ENCODE measurements at regions not wholly inside any gene's neighbourhood (a gene's known extent, or its start where the extent isn't known, plus 50 kb on each side); places are given as distances from the start of the nearest gene placed in this dataset.

- Histone ChIP-seq H3K4me2 (ENCODE audit: low read length) (no peak overlapping the region), H3K79me2 (ENCODE audit: control insufficient read depth, insufficient read depth, low read length) (no peaks in the 10 kb centered on the region), H4K5ac (ENCODE audit: low read length) (no peak overlapping the region), H3K36me3 (ENCODE audit: control insufficient read depth, insufficient read depth, low read length) (no peaks in the 10 kb centered on the region), H2BK120ac (ENCODE audit: low read depth, low read length) (no peak overlapping the region), H3K9ac (ENCODE audit: low read length) (no peak overlapping the region), H3K27me3 (ENCODE audit: insufficient read depth, low read length, poor library complexity) (no peaks in the 10 kb centered on the region), H4K8ac (ENCODE audit: low read depth, low read length) (no peak overlapping the region), H2BK5ac (ENCODE audit: low read length) (no peak overlapping the region), H3K4me1 (ENCODE audit: control insufficient read depth, low read depth, low read length) (no peaks in the 10 kb centered on the region), H2AK5ac (ENCODE audit: low read length) (no peak overlapping the region), H3K27ac (ENCODE audit: low read depth, low read length) (no peak overlapping the region), H3K4ac (ENCODE audit: low read depth, low read length) (no peak overlapping the region), H3K23ac (ENCODE audit: low read length) (no peak overlapping the region), H3K4me3 (ENCODE audit: low read length) (no peak overlapping the region), H3K56ac (ENCODE audit: low read length) (no peak overlapping the region), H3K79me1 (ENCODE audit: low read length) (no peaks in the 10 kb centered on the region), H3K18ac (ENCODE audit: low read length) (no peak overlapping the region), H2BK15ac (replicated peaks; ENCODE audit: low read depth) (no peak overlapping the region)
- no CpG with 5 or more reads among the region's 4 CpGs for WGBS (ENCODE audit: extremely low coverage, insufficient coverage, low lambda C conversion rate)
- no peak for DNase-seq
These were observed 60.2 kb upstream of the HMGXB4 start for GRCh38 chr22:35197071-35197470.

GRCh38 chr22:35197886-35198285 lies 59.4 kb upstream of the HMGXB4 start:
- Histone ChIP-seq H3K4ac (ENCODE audit: low read depth, low read length) (no peak overlapping the region), H4K8ac (ENCODE audit: low read depth, low read length) (no peak overlapping the region), H4K5ac (ENCODE audit: low read length) (no peak overlapping the region), H2BK120ac (ENCODE audit: low read depth, low read length) (no peak overlapping the region), H3K23ac (ENCODE audit: low read length) (no peak overlapping the region), H3K79me2 (ENCODE audit: control insufficient read depth, insufficient read depth, low read length) (no peaks in the 10 kb centered on the region), H3K18ac (ENCODE audit: low read length) (no peak overlapping the region), H3K79me1 (ENCODE audit: low read length) (no peaks in the 10 kb centered on the region), H3K27me3 (ENCODE audit: insufficient read depth, low read length, poor library complexity) (no peaks in the 10 kb centered on the region), H3K4me3 (ENCODE audit: low read length) (no peak overlapping the region), H2AK5ac (ENCODE audit: low read length) (no peak overlapping the region), H3K27ac (ENCODE audit: low read depth, low read length) (no peak overlapping the region), H3K4me2 (ENCODE audit: low read length) (no peak overlapping the region), H3K36me3 (ENCODE audit: control insufficient read depth, insufficient read depth, low read length) (no peaks in the 10 kb centered on the region), H2BK15ac (replicated peaks; ENCODE audit: low read depth) (no peak overlapping the region), H3K56ac (ENCODE audit: low read length) (no peak overlapping the region), H3K9ac (ENCODE audit: low read length) (no peak overlapping the region), H3K4me1 (ENCODE audit: control insufficient read depth, low read depth, low read length) (no peaks in the 10 kb centered on the region), H2BK5ac (ENCODE audit: low read length) (no peak overlapping the region)
- DNase-seq, result no peak
- WGBS (ENCODE audit: extremely low coverage, insufficient coverage, low lambda C conversion rate), result no CpG with 5 or more reads among the region's 3 CpGs

DNA sequence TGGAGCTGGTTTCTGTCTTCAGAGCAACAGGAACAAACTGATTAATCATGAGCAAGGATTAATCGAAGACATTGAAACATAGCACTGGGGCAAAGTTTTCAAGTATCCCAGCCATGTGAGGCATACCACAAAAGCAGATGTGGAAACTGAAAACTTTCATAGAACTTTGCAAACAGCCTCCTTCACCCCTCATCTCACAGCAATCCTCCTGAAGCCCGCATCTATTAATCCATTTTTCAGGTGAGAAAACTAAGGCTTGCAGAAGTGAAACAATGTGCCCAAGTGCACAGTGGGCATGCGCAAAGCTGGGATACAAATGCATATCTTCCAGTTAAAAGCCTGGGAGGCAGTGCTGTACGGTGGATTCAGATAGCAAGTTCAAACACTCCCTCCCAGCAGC lies 58.6 kb upstream of the HMGXB4 start:
- Histone ChIP-seq H3K27ac (ENCODE audit: low read depth, low read length) (no peak overlapping the region), H3K79me2 (ENCODE audit: control insufficient read depth, insufficient read depth, low read length) (no peaks in the 10 kb centered on the region), H2BK15ac (replicated peaks; ENCODE audit: low read depth) (no peak overlapping the region), H3K27me3 (ENCODE audit: insufficient read depth, low read length, poor library complexity) (no peaks in the 10 kb centered on the region), H3K18ac (ENCODE audit: low read length) (no peak overlapping the region), H3K4ac (ENCODE audit: low read depth, low read length) (no peak overlapping the region), H3K4me2 (ENCODE audit: low read length) (no peak overlapping the region), H3K4me1 (ENCODE audit: control insufficient read depth, low read depth, low read length) (no peaks in the 10 kb centered on the region), H2AK5ac (ENCODE audit: low read length) (no peak overlapping the region), H2BK5ac (ENCODE audit: low read length) (no peak overlapping the region), H3K9ac (ENCODE audit: low read length) (no peak overlapping the region), H3K36me3 (ENCODE audit: control insufficient read depth, insufficient read depth, low read length) (no peaks in the 10 kb centered on the region), H3K4me3 (ENCODE audit: low read length) (no peak overlapping the region), H4K5ac (ENCODE audit: low read length) (no peak overlapping the region), H4K8ac (ENCODE audit: low read depth, low read length) (no peak overlapping the region), H3K56ac (ENCODE audit: low read length) (no peak overlapping the region), H3K23ac (ENCODE audit: low read length) (no peak overlapping the region), H2BK120ac (ENCODE audit: low read depth, low read length) (no peak overlapping the region), H3K79me1 (ENCODE audit: low read length) (no peaks in the 10 kb centered on the region)
- no peak for DNase-seq
- no CpG with 5 or more reads among the region's 4 CpGs for WGBS (ENCODE audit: extremely low coverage, insufficient coverage, low lambda C conversion rate)

DNA sequence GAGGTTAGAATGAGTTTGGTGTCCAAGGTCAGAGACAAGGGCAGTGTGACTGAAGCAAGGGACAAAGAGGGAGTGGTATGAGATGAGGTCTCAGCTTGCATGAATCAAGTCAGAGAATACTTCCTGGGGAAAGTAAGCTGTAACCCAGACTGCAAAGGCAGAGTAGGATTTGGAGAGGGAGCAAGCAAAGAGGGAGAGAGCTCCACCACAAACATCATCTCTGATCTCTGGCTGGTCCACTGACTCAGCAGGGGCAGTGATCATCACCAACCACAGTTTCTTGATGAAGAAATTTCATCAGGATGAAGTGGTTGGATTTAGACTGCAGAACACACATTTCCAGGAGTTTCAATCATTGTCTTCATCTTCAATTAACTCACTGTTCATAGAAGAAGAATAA lies 54.9 kb upstream of the HMGXB4 start:
- Histone ChIP-seq H4K8ac (ENCODE audit: low read depth, low read length) (no peak overlapping the region), H3K4me3 (ENCODE audit: low read length) (no peak overlapping the region), H3K79me2 (ENCODE audit: control insufficient read depth, insufficient read depth, low read length) (no peaks in the 10 kb centered on the region), H3K79me1 (ENCODE audit: low read length) (no peaks in the 10 kb centered on the region), H3K18ac (ENCODE audit: low read length) (no peak overlapping the region), H3K27ac (ENCODE audit: low read depth, low read length) (no peak overlapping the region), H2BK15ac (replicated peaks; ENCODE audit: low read depth) (no peak overlapping the region), H3K9ac (ENCODE audit: low read length) (no peak overlapping the region), H2AK5ac (ENCODE audit: low read length) (no peak overlapping the region), H3K36me3 (ENCODE audit: control insufficient read depth, insufficient read depth, low read length) (no peaks in the 10 kb centered on the region), H2BK120ac (ENCODE audit: low read depth, low read length) (no peak overlapping the region), H3K56ac (ENCODE audit: low read length) (no peak overlapping the region), H3K27me3 (ENCODE audit: insufficient read depth, low read length, poor library complexity) (no peaks in the 10 kb centered on the region), H3K4me1 (ENCODE audit: control insufficient read depth, low read depth, low read length) (peaks cover 3% of the 10 kb centered on the region), H2BK5ac (ENCODE audit: low read length) (no peak overlapping the region), H3K4me2 (ENCODE audit: low read length) (no peak overlapping the region), H4K5ac (ENCODE audit: low read length) (no peak overlapping the region), H3K23ac (ENCODE audit: low read length) (no peak overlapping the region), H3K4ac (ENCODE audit: low read depth, low read length) (no peak overlapping the region)
- DNase-seq, result no peak

DNA sequence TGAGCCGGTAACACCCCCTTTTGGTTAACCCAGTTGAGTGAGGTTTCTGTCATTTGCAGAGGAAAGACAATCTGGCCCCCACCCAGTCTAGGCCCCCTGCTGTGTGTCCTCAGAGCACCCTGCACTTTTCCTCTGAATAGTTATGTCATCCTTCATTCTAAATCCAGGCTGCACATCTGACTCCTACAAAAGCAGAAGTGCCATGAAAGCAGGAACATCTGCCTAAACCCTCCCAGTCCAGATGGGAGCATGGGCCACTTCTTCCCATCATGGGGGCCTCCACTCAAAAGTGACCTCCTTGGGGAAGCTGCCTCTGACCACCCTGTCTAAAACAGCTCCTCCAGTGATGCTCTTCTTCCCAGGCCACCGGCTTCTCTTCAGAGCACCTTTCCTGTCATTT lies 53.7 kb upstream of the HMGXB4 start:
- Histone ChIP-seq H3K79me1 (ENCODE audit: low read length) (no peaks in the 10 kb centered on the region), H3K79me2 (ENCODE audit: control insufficient read depth, insufficient read depth, low read length) (no peaks in the 10 kb centered on the region), H2BK120ac (ENCODE audit: low read depth, low read length) (no peak overlapping the region), H4K5ac (ENCODE audit: low read length) (no peak overlapping the region), H3K4me2 (ENCODE audit: low read length) (no peak overlapping the region), H3K36me3 (ENCODE audit: control insufficient read depth, insufficient read depth, low read length) (no peaks in the 10 kb centered on the region), H2BK15ac (replicated peaks; ENCODE audit: low read depth) (no peak overlapping the region), H4K8ac (ENCODE audit: low read depth, low read length) (no peak overlapping the region), H2AK5ac (ENCODE audit: low read length) (no peak overlapping the region), H3K18ac (ENCODE audit: low read length) (no peak overlapping the region), H3K4ac (ENCODE audit: low read depth, low read length) (no peak overlapping the region), H2BK5ac (ENCODE audit: low read length) (no peak overlapping the region), H3K9ac (ENCODE audit: low read length) (no peak overlapping the region), H3K27me3 (ENCODE audit: insufficient read depth, low read length, poor library complexity) (no peaks in the 10 kb centered on the region), H3K4me3 (ENCODE audit: low read length) (no peak overlapping the region), H3K56ac (ENCODE audit: low read length) (no peak overlapping the region), H3K4me1 (ENCODE audit: control insufficient read depth, low read depth, low read length) (peaks cover 4% of the 10 kb centered on the region), H3K23ac (ENCODE audit: low read length) (no peak overlapping the region), H3K27ac (ENCODE audit: low read depth, low read length) (no peak overlapping the region)
- no CpG with 5 or more reads among the region's 2 CpGs for WGBS (ENCODE audit: extremely low coverage, insufficient coverage, low lambda C conversion rate)
- DNase-seq, result no peak

DNA sequence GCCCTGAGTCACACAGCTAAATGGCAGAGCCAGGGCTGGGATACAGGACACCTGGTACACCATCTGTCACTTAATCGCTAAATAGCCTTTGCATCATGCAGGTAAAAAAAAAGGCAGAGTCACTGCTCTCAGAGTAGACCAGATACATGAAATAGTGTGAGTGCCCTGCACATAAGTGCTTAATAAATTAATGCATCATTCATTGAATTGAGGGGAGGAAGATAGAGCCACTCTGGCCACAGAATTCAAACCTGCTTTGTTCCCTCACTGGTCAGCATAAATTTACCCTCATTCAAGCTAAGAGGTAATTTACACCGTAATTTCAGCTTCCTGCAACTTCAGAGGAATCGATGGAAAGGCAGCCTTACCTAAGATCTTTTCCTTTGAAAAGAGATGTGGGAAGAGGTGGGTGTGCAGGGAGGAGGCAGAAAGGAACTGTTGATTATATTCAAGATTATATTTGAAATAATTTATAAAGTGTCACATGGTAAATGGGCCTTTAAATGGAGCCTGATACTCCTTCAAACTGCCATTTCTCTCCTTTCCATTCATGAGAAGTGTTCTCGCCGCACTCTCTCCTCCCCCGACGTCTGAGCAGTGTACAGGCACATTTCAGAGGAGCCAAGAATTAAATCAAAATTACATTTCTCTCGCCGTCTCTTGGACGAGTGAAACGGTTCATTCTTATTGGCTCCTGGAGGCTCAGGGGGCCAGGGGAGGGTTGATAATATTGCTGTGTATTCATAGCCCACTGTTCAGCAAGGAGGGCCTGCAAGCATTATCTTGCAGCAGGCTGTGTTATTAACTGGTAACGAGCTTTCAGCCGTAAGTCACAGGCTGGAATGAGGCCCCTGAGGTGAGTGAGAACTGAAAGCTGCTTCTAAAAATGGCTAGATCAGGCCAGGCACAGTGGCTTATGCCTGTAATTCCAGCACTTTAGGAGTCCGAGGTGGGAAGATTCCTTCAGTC lies 52.2 kb upstream of the HMGXB4 start:
- no peak overlapping the region for H2BK5ac ChIP-seq (ENCODE audit: low read length)
- H3K79me2 ChIP-seq (ENCODE audit: control insufficient read depth, insufficient read depth, low read length), result no peaks in the 10 kb centered on the region
- no peak overlapping the region for H3K4me2 ChIP-seq (ENCODE audit: low read length)
- no peak overlapping the region for H3K56ac ChIP-seq (ENCODE audit: low read length)
- no peaks in the 10 kb centered on the region for H3K79me1 ChIP-seq (ENCODE audit: low read length)
- no peak overlapping the region for H2AK5ac ChIP-seq (ENCODE audit: low read length)
- no CpG with 5 or more reads among the region's 14 CpGs for WGBS (ENCODE audit: extremely low coverage, insufficient coverage, low lambda C conversion rate)
- no peak overlapping the region for H3K27ac ChIP-seq (ENCODE audit: low read depth, low read length)
- DNase-seq, result peak; percentile 77
- peaks cover 4% of the 10 kb centered on the region for H3K4me1 ChIP-seq (ENCODE audit: control insufficient read depth, low read depth, low read length)
- H3K18ac ChIP-seq (ENCODE audit: low read length), result no peak overlapping the region
- no peak overlapping the region for H4K5ac ChIP-seq (ENCODE audit: low read length)
- no peak overlapping the region for H3K9ac ChIP-seq (ENCODE audit: low read length)
- H3K36me3 ChIP-seq (ENCODE audit: control insufficient read depth, insufficient read depth, low read length), result no peaks in the 10 kb centered on the region
- no peak overlapping the region for H4K8ac ChIP-seq (ENCODE audit: low read depth, low read length)
- no peak overlapping the region for H2BK120ac ChIP-seq (ENCODE audit: low read depth, low read length)
- no peak overlapping the region for H3K4me3 ChIP-seq (ENCODE audit: low read length)
- H3K4ac ChIP-seq (ENCODE audit: low read depth, low read length), result no peak overlapping the region
- H3K27me3 ChIP-seq (ENCODE audit: insufficient read depth, low read length, poor library complexity), result no peaks in the 10 kb centered on the region
- no peak overlapping the region for H2BK15ac ChIP-seq (replicated peaks; ENCODE audit: low read depth)
- H3K23ac ChIP-seq (ENCODE audit: low read length), result no peak overlapping the region

Data from mesendoderm (in vitro differentiated cells).